Sigmoid colon (tissue), 6 donors: ENCODE measurements at regions not wholly inside any gene's neighbourhood (a gene's known extent, or its start where the extent isn't known, plus 50 kb on each side); places are given as distances from the start of the nearest gene placed in this dataset.
"Not testable (repeated sequence)": the region's sequence is repeated elsewhere in the genome, so short reads cannot be mapped to it uniquely, and the experiment has no call there.

Source experiments
- DNase-seq: peaks from one replicate; pipeline ENCODE4 v3.0.0-alpha.2; 2019
- H3K27ac ChIP-seq, 4 donors: fragments of 200-600 bp; sonication (generic); one replicate each; pipeline ENCODE4 v1.5.1; 2016 to 2019; ENCODE audit warnings: mild to moderate bottlenecking in 1 of 4
- H3K27me3 ChIP-seq, 3 donors: fragments of 200-600 bp; sonication (generic); one replicate each; pipeline ENCODE4 v1.5.1; 2019; ENCODE audit warnings: mild to moderate bottlenecking in 1 of 3
- H3K36me3 ChIP-seq, 4 donors: fragments of 200-600 bp; sonication (generic); one replicate each; pipeline ENCODE4 v1.5.1; 2016 to 2019
- H3K4me1 ChIP-seq, 4 donors: fragments of 200-600 bp; sonication (generic); one replicate each; pipeline ENCODE4 v1.5.1; 2017 to 2019
- H3K4me3 ChIP-seq, 4 donors: fragments of 200-600 bp; sonication (generic); one replicate each; pipeline ENCODE4 v1.5.1; 2017 to 2019; ENCODE audit warnings: mild to moderate bottlenecking in 2 of 4, moderate library complexity in 1 of 4
- H3K9me3 ChIP-seq, 4 donors: fragments of 200-600 bp in 3 of 4; sonication (generic) in 3 of 4; one replicate each; pipeline versions ENCODE4 v1.5.1 to v1.6.1; 2013 to 2019
- EP300 ChIP-seq, 4 donors: sonication (generic); formaldehyde crosslinking; IDR thresholded peaks; one replicate each; pipeline ENCODE4 v1.6.1; 2017; ENCODE audit warnings: antibody characterized with exemption in 4 of 4
- POLR2A ChIP-seq, 2 donors: fragments of 450-650 bp; IDR thresholded peaks; one replicate each; pipeline ENCODE4 v1.6.1; 2016; ENCODE audit warnings: antibody characterized with exemption in 2 of 2, mild to moderate bottlenecking in 2 of 2, moderate library complexity in 2 of 2
- POLR2AphosphoS5 ChIP-seq, 4 donors: sonication (generic); formaldehyde crosslinking; IDR thresholded peaks; one replicate each; pipeline ENCODE4 v1.6.1; 2017; ENCODE audit warnings: antibody characterized with exemption in 4 of 4
- WGBS, 2 donors: extraction: QIAGEN DNeasy Blood & Tissue Kit; methylation state at CpG; one replicate each; pipeline ENCODE4 v1.1.7; 2013; 5-methylcytosine and 5-hydroxymethylcytosine counted together
- intact Hi-C: fragments of 100-400 bp; cut with DNase I; formaldehyde crosslinking; loops from one replicate; pipeline ENCODE4 v1.15.1; 2023
- TF ChIP-seq, protein P1 (sequence below), 4 experiments: fragments of 450-650 bp in 3 of 4; fragments of 200-600 bp in 1 of 4; IDR thresholded peaks; one replicate each; pipeline ENCODE4 v1.5.1; 2016 to 2019; ENCODE audit warnings: antibody characterized with exemption in 4 of 4, mild to moderate bottlenecking in 3 of 4, moderate library complexity in 2 of 4
- donor health status: healthy with polysubstance abuse.
- donor health status: healthy.

DNA sequence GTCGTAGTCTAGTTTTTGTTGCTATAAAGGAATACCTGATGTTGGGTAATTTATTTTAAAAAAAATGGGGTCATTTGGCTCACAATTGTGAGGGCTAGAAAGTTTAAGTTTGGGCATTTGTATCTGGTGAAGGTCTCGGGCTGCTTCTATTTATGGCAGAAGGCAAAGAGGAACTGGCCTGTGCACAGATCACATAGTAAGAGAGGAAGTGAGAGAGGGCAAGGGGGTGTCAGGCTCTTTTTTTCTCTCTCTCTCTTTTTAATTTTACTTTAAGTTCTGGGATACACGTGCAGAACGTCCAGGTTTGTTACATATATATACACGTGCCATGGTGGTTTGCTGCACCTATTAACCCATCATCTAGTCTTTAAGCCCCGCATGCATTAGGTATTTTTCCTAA is 453.3 kb downstream of the DIRAS2 start:
- intact Hi-C loops = no loop called here

DNA sequence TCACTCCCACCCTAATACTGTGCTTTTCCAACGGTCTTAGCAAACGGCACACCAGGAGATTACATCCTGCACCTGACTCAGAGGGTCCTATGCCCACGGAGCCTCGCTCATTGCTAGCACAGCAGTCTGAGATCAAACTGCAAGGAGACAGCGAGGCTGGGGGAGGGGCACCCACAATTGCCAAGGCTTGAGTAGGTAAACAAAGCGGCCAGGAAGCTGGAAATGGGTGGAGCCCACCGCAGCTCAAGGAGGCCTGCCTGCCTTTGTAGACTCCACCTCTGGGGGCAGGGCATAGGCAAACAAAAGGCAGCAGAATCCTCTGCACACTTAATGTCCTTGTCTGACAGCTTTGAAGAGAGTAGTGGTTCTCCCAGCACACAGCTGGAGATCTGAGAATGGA is 450.2 kb downstream of the DIRAS2 start:
- 17 to 61% methylated on average over 7 of the region's 7 CpGs for WGBS, 2 donors
- H3K4me1 ChIP-seq, H3K27me3 ChIP-seq, DNase-seq, H3K36me3 ChIP-seq, H3K4me3 ChIP-seq, intact Hi-C loops, H3K27ac ChIP-seq, H3K9me3 ChIP-seq: not testable (repeated sequence)

More for the DNA sequence above, 453.3 kb downstream of the DIRAS2 start:
- H3K9me3 ChIP-seq = no peaks in the 10 kb centered on the region
- no peak overlapping the region for H3K4me3 ChIP-seq
- DNase-seq = no peak
- H3K27ac ChIP-seq = no peak overlapping the region
- H3K27me3 ChIP-seq = no peaks in the 10 kb centered on the region
- WGBS, 2 donors = 63 to 84% methylated on average over 6 of the region's 6 CpGs
- H3K4me1 ChIP-seq = no peaks in the 10 kb centered on the region
- H3K36me3 ChIP-seq = no peaks in the 10 kb centered on the region
- TF ChIP-seq, protein P1, sequence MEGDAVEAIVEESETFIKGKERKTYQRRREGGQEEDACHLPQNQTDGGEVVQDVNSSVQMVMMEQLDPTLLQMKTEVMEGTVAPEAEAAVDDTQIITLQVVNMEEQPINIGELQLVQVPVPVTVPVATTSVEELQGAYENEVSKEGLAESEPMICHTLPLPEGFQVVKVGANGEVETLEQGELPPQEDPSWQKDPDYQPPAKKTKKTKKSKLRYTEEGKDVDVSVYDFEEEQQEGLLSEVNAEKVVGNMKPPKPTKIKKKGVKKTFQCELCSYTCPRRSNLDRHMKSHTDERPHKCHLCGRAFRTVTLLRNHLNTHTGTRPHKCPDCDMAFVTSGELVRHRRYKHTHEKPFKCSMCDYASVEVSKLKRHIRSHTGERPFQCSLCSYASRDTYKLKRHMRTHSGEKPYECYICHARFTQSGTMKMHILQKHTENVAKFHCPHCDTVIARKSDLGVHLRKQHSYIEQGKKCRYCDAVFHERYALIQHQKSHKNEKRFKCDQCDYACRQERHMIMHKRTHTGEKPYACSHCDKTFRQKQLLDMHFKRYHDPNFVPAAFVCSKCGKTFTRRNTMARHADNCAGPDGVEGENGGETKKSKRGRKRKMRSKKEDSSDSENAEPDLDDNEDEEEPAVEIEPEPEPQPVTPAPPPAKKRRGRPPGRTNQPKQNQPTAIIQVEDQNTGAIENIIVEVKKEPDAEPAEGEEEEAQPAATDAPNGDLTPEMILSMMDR (IDR thresholded peaks at IDR 0.05) = no peak
- no peak for TF ChIP-seq POLR2A (IDR thresholded peaks at IDR 0.05)
- TF ChIP-seq POLR2AphosphoS5 (IDR thresholded peaks at IDR 0.05) = no peak
- TF ChIP-seq EP300 (IDR thresholded peaks at IDR 0.05) = no peak

DNA sequence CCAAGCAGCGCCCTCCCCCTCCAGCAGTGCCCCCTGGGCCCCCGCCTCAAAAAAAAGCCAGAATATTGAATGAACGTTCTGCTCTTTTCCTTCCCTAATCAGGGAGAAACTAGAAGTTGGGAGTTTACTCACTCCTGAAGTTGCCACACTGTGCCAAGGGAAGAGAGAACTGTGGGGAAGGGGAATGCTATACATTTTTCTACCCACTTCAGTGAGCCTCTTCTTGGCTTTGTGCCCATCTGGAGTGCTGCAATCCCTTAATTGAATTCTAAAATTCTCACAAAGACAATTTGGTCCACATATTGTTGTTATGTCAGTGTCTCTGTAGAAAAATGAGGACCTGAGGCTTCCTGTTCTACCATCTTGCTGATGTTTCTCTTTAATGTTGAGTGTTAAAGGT is 443.7 kb downstream of the DIRAS2 start:
- DNase-seq = no peak
- peaks cover 0 to 2% (median 0%) of the 10 kb centered on the region in 3 donors for H3K27me3 ChIP-seq
- H3K9me3 ChIP-seq = no peaks in the 10 kb centered on the region
- H3K36me3 ChIP-seq = no peaks in the 10 kb centered on the region
- TF ChIP-seq POLR2AphosphoS5 (IDR thresholded peaks at IDR 0.05) (no peak), EP300 (IDR thresholded peaks at IDR 0.05) (no peak), POLR2A (IDR thresholded peaks at IDR 0.05) (no peak)
- TF ChIP-seq, protein P1 (IDR thresholded peaks at IDR 0.05) = no peak
- intact Hi-C loops = no loop called here
- 82 to 91% methylated on average over 3 of the region's 3 CpGs for WGBS, 2 donors
- no peak overlapping the region for H3K4me3 ChIP-seq
- H3K4me1 ChIP-seq = no peaks in the 10 kb centered on the region
- no peak overlapping the region for H3K27ac ChIP-seq

DNA sequence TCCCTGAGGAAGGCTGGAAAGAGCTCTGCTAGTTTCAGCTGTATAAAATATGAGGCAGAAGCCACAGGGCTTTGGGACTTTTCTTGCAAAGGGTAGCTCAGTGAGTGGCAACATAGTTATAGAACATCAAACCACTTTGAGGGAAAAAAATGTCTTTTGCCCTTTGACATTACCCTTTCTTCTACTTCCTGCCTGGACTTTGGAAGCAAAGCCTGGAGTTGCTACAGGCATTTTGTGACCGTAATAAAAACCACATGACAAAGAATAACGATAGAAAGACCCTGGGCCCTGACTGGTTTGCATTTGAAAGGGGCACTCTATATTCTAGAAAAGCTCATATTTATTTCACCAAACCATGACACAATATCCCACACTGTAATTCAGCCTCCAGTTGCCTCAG is 440.9 kb downstream of the DIRAS2 start:
- Histone ChIP-seq H3K4me1 (no peaks in the 10 kb centered on the region), H3K27me3 (peaks cover 0 to 3% (median 0%) of the 10 kb centered on the region in 3 donors), H3K27ac (no peak overlapping the region), H3K4me3 (no peak overlapping the region), H3K36me3 (no peaks in the 10 kb centered on the region), H3K9me3 (no peaks in the 10 kb centered on the region)
- intact Hi-C loops = no loop called here
- DNase-seq = no peak
- no peak for TF ChIP-seq POLR2AphosphoS5 (IDR thresholded peaks at IDR 0.05)
- no peak for TF ChIP-seq POLR2A (IDR thresholded peaks at IDR 0.05)
- TF ChIP-seq EP300 (IDR thresholded peaks at IDR 0.05) = no peak
- TF ChIP-seq, protein P1 (IDR thresholded peaks at IDR 0.05) = no peak
- 12 to 42% methylated on average over 2 of the region's 2 CpGs for WGBS, 2 donors

DNA sequence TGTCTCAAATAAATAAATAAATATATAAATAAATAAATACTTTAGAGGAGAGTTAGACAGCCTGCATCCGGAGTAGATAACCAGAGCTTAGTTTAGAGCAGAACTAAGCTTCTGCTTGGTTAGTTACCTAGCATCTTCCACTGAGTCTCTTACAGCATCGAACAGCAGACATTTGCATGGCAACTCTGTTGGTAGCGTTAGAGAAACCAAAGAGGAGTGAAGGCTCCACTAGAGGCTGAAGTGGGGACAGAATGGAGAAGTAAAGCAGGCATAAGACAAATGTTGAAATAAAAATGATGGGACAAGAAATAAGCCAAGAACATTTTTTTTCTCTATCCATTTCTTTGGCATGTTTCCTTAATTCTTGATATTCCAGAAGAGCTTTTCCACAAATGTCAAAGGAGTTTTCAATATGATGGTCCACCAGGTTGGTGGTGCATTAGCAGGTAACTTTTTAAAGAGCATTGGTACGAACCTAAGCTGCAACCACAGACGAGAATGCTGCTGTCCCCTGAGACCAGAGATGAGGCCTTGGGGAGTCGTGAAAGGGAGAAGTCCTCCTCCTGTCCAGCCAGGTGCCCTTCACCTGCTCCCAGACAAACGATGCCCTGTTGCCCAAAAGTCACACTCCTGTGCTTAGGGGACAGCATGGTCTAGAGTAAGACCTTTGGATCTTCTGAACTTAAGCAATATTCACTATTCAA is 438.3 kb downstream of the DIRAS2 start:
- WGBS, 2 donors = 71 to 80% methylated on average over 7 of the region's 7 CpGs
- Histone ChIP-seq H3K4me3 (no peak overlapping the region), H3K9me3 (peaks cover 0 to 2% (median 0%) of the 10 kb centered on the region in 4 donors), H3K27ac (no peak overlapping the region), H3K27me3 (peaks cover 0 to 3% (median 0%) of the 10 kb centered on the region in 3 donors), H3K36me3 (no peaks in the 10 kb centered on the region), H3K4me1 (no peaks in the 10 kb centered on the region)
- no peak for TF ChIP-seq POLR2A (IDR thresholded peaks at IDR 0.05)
- no peak for TF ChIP-seq POLR2AphosphoS5 (IDR thresholded peaks at IDR 0.05)
- TF ChIP-seq EP300 (IDR thresholded peaks at IDR 0.05) = no peak
- TF ChIP-seq, protein P1 (IDR thresholded peaks at IDR 0.05) = no peak
- no peak for DNase-seq
- intact Hi-C loops = no loop called here

DNA sequence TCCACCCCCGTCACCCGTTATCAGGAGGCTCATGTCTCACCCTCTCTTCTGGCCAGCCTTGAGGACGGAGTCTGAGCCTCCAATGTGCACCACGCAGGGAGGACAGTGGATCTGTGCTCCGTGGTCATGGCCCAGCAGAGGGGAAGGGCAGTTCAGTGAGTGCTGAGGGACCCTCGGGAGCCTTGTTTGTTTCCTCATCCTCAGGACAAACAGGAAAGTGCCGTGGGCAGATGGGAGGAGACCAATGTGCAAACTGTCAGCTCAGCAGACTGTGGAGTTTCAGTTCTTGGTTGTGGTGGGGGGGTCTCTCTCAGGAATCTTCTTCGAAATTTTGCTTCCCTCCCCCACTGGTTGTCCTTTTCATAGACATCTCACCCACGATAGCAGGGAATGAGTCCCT is 429.6 kb downstream of the DIRAS2 start:
- WGBS, 2 donors = 58 to 80% methylated on average over 9 of the region's 9 CpGs
- DNase-seq, H3K9me3 ChIP-seq, H3K4me3 ChIP-seq, H3K36me3 ChIP-seq, H3K27me3 ChIP-seq, H3K27ac ChIP-seq, intact Hi-C loops, H3K4me1 ChIP-seq: not testable (repeated sequence)
